Islet precursor cell (in vitro differentiated cells): ENCODE measurements at regions not wholly inside any gene's neighbourhood (a gene's known extent, or its start where the extent isn't known, plus 50 kb on each side); places are given as distances from the start of the nearest gene placed in this dataset.
"Not testable (repeated sequence)": the region's sequence is repeated elsewhere in the genome, so short reads cannot be mapped to it uniquely, and the experiment has no call there.

Experiments
- DNase-seq: peaks from one replicate; pipeline ENCODE4 v3.0.0-alpha.2; 2018

- DNase-seq = no peak
Observed at GRCh38 chr1:79517470-79518224, 511.1 kb upstream of the ADGRL4 start.

GRCh38 chr1:79507770-79508169 lies 501.2 kb upstream of the ADGRL4 start:
- DNase-seq = no peak

GRCh38 chr1:79501153-79501552 lies 494.6 kb upstream of the ADGRL4 start:
- no peak for DNase-seq

GRCh38 chr1:79499541-79499940 lies 493.0 kb upstream of the ADGRL4 start:
- DNase-seq = no peak

- peak; percentile 55 for DNase-seq
Observed at GRCh38 chr1:79497193-79497773, 490.8 kb upstream of the ADGRL4 start.

GRCh38 chr1:79496129-79496528 lies 489.6 kb upstream of the ADGRL4 start:
- no peak for DNase-seq

GRCh38 chr1:79493702-79494101 lies 487.2 kb upstream of the ADGRL4 start:
- DNase-seq = not testable (repeated sequence)

GRCh38 chr1:79488572-79489121 lies 482.1 kb upstream of the ADGRL4 start:
- not testable (repeated sequence) for DNase-seq

- DNase-seq = no peak
Observed at GRCh38 chr1:79478728-79479373, 472.3 kb upstream of the ADGRL4 start.

- no peak for DNase-seq
Observed at GRCh38 chr1:79478160-79478559, 471.6 kb upstream of the ADGRL4 start.

- DNase-seq = no peak
Observed at GRCh38 chr1:79472067-79472656, 465.6 kb upstream of the ADGRL4 start.

- no peak for DNase-seq
Observed at GRCh38 chr1:79469139-79469538, 462.6 kb upstream of the ADGRL4 start.

GRCh38 chr1:79460773-79461436 lies 454.4 kb upstream of the ADGRL4 start:
- no peak for DNase-seq

- no peak for DNase-seq
Observed at GRCh38 chr1:79457562-79458224, 451.2 kb upstream of the ADGRL4 start.

- DNase-seq = no peak
Observed at GRCh38 chr1:79448426-79448825, 441.9 kb upstream of the ADGRL4 start.

- DNase-seq = no peak
Observed at GRCh38 chr1:79441238-79441637, 434.7 kb upstream of the ADGRL4 start.

GRCh38 chr1:79437540-79437939 lies 431.0 kb upstream of the ADGRL4 start:
- no peak for DNase-seq

GRCh38 chr1:79431340-79431739 lies 424.8 kb upstream of the ADGRL4 start:
- DNase-seq = no peak

- peak; percentile 50 for DNase-seq
Observed at GRCh38 chr1:79430437-79430836, 423.9 kb upstream of the ADGRL4 start.

GRCh38 chr1:79422726-79423125 lies 416.2 kb upstream of the ADGRL4 start:
- DNase-seq = no peak

- DNase-seq = no peak
Observed at GRCh38 chr1:79398501-79398900, 392.0 kb upstream of the ADGRL4 start.

- no peak for DNase-seq
Observed at GRCh38 chr1:79396901-79397300, 390.4 kb upstream of the ADGRL4 start.
